ENCODE measurements at regions not wholly inside any gene's neighbourhood (a gene's known extent, or its start where the extent isn't known, plus 50 kb on each side); places are given as distances from the start of the nearest gene placed in this dataset.

GRCh38 chr4:155037031-155037430 is 171.4 kb upstream of the NPY2R start:
- intact Hi-C loops (cut with micrococcal nuclease) = no loop called here
- in situ Hi-C loops (cut with MboI) = no loop called here
- 0% methylated on average over 1 of the region's 1 CpG for WGBS (ENCODE audit: insufficient coverage, low coverage, missing lambda C conversion rate)

More at GRCh38 chr4:155037031-155037430, 171.4 kb upstream of the NPY2R start:
- Histone ChIP-seq H3K4me3 (no peak overlapping the region), H3K9me3 (replicated peaks; ENCODE audit: control insufficient read depth, insufficient read depth, low read depth, low read length) (no peaks in the 10 kb centered on the region; the same call in 1 of the 2 replicates), H3K79me2 (ENCODE audit: control insufficient read depth, insufficient read depth, low read length) (no peaks in the 10 kb centered on the region), H3K9ac (ENCODE audit: insufficient read depth in 1 of 2, low read depth in 2 of 2, low read length in 2 of 2) (no peak overlapping the region), H3K36me3 (ENCODE audit: control insufficient read depth, insufficient read depth, low read length) (no peaks in the 10 kb centered on the region), H4K20me1 (replicated peaks; ENCODE audit: control insufficient read depth, insufficient read depth, low read length) (no peaks in the 10 kb centered on the region), H3K27ac (ENCODE audit: extremely low read depth, low read depth, low read length) (no peak overlapping the region), H3K4me2 (ENCODE audit: insufficient read depth, low read length) (no peak overlapping the region), H2AFZ (ENCODE audit: low read depth, low read length) (no peak overlapping the region), H3K4me1 (replicated peaks in 1 of 2; ENCODE audit: control insufficient read depth in 2 of 2, insufficient read depth in 2 of 2, low read length in 2 of 2) (no peaks in the 10 kb centered on the region), H3K27me3 (ENCODE audit: control insufficient read depth in 2 of 2, insufficient read depth in 2 of 2, low read length in 2 of 2) (no peaks in the 10 kb centered on the region), H3K9me1 (ENCODE audit: control insufficient read depth, insufficient read depth, low read length) (no peaks in the 10 kb centered on the region)
- no peak for DNase-seq (ENCODE audit: extremely low read depth in 1 of 4, low spot score in 3 of 4)
- POLR2A ChIA-PET = no interaction called here
- no TSS peak for BruUV-seq (replicated peaks)
- ATAC-seq = no peak
- CTCF ChIA-PET (ENCODE audit: low intra/inter-chr PET ratio) = no interaction called here
- FAIRE-seq = no peak
- TF ChIP-seq MXD1 (CRISPR knock-in tag; IDR thresholded peaks at IDR 0.05; ENCODE audit: borderline replicate concordance, poor library complexity, severe bottlenecking) = no peak
- TF ChIP-seq, protein P1, sequence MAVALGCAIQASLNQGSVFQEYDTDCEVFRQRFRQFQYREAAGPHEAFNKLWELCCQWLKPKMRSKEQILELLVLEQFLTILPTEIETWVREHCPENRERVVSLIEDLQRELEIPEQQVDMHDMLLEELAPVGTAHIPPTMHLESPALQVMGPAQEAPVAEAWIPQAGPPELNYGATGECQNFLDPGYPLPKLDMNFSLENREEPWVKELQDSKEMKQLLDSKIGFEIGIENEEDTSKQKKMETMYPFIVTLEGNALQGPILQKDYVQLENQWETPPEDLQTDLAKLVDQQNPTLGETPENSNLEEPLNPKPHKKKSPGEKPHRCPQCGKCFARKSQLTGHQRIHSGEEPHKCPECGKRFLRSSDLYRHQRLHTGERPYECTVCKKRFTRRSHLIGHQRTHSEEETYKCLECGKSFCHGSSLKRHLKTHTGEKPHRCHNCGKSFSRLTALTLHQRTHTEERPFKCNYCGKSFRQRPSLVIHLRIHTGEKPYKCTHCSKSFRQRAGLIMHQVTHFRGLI (CRISPR knock-in tag; IDR thresholded peaks at IDR 0.05) = no peak
- no peak for TF ChIP-seq KLF10 (CRISPR knock-in tag; IDR thresholded peaks at IDR 0.05)
- TF ChIP-seq ZEB2 (IDR thresholded peaks at IDR 0.05) = no peak
- TF ChIP-seq, protein P2, sequence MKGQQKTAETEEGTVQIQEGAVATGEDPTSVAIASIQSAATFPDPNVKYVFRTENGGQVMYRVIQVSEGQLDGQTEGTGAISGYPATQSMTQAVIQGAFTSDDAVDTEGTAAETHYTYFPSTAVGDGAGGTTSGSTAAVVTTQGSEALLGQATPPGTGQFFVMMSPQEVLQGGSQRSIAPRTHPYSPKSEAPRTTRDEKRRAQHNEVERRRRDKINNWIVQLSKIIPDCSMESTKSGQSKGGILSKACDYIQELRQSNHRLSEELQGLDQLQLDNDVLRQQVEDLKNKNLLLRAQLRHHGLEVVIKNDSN (CRISPR knock-in tag; IDR thresholded peaks at IDR 0.05) = no peak
- TF ChIP-seq MAFF (IDR thresholded peaks at IDR 0.05; ENCODE audit: low read length) = no peak
- TF ChIP-seq TAF7 (tag; IDR thresholded peaks at IDR 0.05) = no peak
- no peak for TF ChIP-seq ZNF431 (CRISPR knock-in tag; IDR thresholded peaks at IDR 0.05)
- TF ChIP-seq SRSF1 (IDR thresholded peaks at IDR 0.05; ENCODE audit: low read depth, low read length) = no peak
- no peak for TF ChIP-seq MCM2 (IDR thresholded peaks at IDR 0.05; ENCODE audit: low read depth)
- TF ChIP-seq EWSR1 (IDR thresholded peaks at IDR 0.05; ENCODE audit: borderline replicate concordance, low read depth, partially characterized antibody) = no peak
- no peak for TF ChIP-seq ILK (tag; IDR thresholded peaks at IDR 0.05; ENCODE audit: borderline replicate concordance, low read depth)

All from K562 (cell line).